ENCODE measurements at regions not wholly inside any gene's neighbourhood (a gene's known extent, or its start where the extent isn't known, plus 50 kb on each side); places are given as distances from the start of the nearest gene placed in this dataset.

DNA sequence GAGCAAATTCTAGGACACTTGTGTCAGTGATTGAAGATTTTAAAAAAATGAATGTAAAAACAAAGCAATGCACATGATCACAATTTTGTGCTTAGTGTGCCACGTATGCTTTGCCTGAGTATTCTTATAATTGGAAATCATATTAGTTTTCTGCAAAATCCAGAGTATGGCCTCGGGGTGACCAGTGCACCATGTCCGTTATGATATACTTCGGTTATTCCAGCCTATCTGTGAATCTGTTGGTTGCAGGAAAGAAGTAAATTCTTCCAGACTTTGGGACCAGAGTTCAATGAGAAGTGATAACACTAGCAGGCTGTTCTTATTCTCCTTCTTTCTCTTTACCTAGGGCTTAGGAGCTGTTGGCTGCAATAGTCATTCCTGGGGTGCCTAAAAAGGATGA lies 152.0 kb upstream of the TMC3 start:
- no peak overlapping the region for H3K27ac ChIP-seq
- no peak for TF ChIP-seq ZFX (IDR thresholded peaks at IDR 0.05; ENCODE audit: borderline replicate concordance)
- TF ChIP-seq, protein P1, sequence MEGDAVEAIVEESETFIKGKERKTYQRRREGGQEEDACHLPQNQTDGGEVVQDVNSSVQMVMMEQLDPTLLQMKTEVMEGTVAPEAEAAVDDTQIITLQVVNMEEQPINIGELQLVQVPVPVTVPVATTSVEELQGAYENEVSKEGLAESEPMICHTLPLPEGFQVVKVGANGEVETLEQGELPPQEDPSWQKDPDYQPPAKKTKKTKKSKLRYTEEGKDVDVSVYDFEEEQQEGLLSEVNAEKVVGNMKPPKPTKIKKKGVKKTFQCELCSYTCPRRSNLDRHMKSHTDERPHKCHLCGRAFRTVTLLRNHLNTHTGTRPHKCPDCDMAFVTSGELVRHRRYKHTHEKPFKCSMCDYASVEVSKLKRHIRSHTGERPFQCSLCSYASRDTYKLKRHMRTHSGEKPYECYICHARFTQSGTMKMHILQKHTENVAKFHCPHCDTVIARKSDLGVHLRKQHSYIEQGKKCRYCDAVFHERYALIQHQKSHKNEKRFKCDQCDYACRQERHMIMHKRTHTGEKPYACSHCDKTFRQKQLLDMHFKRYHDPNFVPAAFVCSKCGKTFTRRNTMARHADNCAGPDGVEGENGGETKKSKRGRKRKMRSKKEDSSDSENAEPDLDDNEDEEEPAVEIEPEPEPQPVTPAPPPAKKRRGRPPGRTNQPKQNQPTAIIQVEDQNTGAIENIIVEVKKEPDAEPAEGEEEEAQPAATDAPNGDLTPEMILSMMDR (IDR thresholded peaks at IDR 0.05) = no peak

DNA sequence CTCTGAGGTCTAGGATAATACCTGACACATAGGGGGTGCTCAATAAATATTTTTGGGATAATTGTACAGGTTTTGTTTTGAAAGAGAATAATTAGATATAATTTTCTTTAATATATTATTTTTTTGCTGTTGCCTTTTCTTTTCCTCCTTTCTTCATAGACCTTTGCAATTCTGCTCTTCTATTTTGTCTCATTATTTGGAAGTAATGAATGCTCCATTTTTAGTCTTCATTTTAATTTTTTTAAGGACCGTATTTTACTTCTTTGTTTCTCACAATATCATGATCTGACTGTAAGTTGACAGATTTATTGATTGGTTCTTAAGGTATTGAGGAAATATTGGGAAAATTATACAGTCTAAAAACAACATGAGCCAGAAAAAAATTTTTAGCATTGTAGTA lies 150.5 kb upstream of the TMC3 start:
- H3K27ac ChIP-seq = no peak overlapping the region
- TF ChIP-seq ZFX (IDR thresholded peaks at IDR 0.05; ENCODE audit: borderline replicate concordance) = no peak
- TF ChIP-seq, protein P1 (IDR thresholded peaks at IDR 0.05) = no peak

DNA sequence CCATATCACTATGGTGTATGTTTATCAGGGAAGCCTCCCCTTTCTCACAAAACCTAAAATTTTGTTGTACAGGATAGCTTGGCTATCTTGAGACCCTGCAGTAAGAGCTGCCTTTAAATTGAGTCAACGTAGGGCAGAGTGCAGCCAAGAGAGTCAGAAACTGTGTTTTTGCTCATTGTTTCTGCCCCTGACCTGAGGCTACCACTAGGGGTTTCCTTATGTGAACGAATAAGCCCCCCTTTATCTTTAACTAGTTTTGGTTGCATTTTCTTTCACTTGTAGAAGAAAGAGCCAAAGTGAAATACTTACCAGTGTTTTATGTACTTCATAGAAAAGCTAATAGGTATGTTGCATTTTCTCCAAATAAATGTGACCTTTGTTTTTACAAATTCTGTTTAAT lies 149.9 kb upstream of the TMC3 start:
- no peak overlapping the region for H3K27ac ChIP-seq

DNA sequence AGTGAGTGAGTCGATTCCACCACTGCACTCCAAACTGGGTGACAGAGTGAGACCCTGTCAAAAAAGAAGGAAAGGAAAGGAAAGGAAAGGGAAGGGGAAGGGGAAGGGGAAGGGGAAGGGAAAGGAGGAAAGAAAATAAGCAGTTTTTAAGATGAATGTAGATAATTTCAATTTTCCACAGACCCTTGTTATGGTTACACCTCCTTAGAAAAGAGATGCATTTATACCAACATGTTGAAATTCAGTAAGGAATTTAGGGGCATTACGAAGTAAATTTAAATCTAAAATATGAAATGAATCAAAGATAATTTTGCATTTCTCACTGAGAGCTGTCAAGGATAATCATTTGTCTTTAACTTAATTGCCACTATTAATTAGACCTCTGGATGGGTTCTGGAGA lies 146.5 kb upstream of the TMC3 start:
- TF ChIP-seq, protein P1 (IDR thresholded peaks at IDR 0.05) = no peak
- no peak for TF ChIP-seq ZFX (IDR thresholded peaks at IDR 0.05; ENCODE audit: borderline replicate concordance)
- no peak overlapping the region for H3K27ac ChIP-seq

More for the DNA sequence above, 149.9 kb upstream of the TMC3 start:
- TF ChIP-seq ZFX (IDR thresholded peaks at IDR 0.05; ENCODE audit: borderline replicate concordance) = no peak
- TF ChIP-seq, protein P1 (IDR thresholded peaks at IDR 0.05) = no peak

DNA sequence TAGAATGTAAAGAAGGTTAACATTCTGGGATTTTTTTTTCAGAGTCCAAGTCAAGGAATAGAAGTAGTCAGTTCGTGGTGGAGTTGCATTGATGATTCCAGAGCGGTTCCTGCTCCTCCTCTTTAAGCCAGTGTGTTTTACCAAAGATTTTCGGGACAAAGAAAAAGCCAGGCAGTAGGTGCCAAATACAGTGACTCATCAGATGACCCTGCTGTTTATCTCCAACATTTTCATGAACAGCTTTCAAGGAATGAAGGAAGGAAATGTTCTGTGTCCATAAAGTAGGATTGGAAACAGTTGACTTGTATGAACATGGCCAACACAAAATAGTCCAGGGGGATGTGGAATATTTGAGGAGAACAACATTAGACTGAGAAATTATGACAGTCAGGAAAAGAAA lies 142.4 kb upstream of the TMC3 start:
- TF ChIP-seq ZFX (IDR thresholded peaks at IDR 0.05; ENCODE audit: borderline replicate concordance) = no peak
- TF ChIP-seq, protein P1 (IDR thresholded peaks at IDR 0.05) = no peak
- no peak overlapping the region for H3K27ac ChIP-seq

DNA sequence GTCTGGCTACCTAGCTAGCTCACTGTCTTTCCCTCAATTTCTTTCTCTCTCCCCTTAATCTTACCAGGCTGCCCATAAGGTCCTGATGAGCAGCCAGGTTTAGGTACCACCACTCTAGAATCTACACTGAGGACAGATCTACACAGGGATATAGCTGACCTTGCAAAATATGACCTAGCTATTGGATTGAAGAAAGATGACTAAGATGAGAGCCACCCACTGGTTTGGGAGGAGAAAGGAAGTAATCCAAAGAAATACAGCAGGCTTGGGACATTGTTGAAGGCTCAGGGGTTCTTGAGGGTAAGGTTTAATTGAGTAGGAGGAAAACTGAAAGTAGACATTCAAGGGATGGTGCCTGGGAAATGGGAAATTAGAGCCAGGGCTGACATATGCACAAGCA lies 142.0 kb upstream of the TMC3 start:
- no peak overlapping the region for H3K27ac ChIP-seq
- TF ChIP-seq, protein P1 (IDR thresholded peaks at IDR 0.05) = no peak
- TF ChIP-seq ZFX (IDR thresholded peaks at IDR 0.05; ENCODE audit: borderline replicate concordance) = no peak

DNA sequence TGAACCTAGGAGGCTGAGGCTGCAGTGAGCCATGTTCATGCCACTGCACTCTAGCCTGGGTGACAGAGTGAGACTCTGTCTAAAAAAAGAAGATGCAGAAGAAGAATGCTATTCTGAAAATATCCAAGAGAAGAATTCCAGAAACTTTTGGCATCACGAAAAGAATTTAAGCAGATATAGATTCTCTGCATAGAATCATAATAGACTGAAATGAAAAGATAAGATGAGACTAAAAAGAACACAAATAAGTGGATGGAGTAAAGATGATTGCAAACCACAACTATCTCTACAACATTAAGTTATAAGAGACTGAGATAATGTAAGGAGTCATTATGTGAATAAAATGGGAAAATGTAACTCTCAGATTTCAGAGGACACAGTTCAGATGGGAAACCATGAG lies 140.7 kb upstream of the TMC3 start:
- no peak for TF ChIP-seq ZFX (IDR thresholded peaks at IDR 0.05; ENCODE audit: borderline replicate concordance)
- TF ChIP-seq, protein P1 (IDR thresholded peaks at IDR 0.05) = no peak
- no peak overlapping the region for H3K27ac ChIP-seq
